Smooth muscle cell (in vitro differentiated cells): ENCODE measurements at regions not wholly inside any gene's neighbourhood (a gene's known extent, or its start where the extent isn't known, plus 50 kb on each side); places are given as distances from the start of the nearest gene placed in this dataset.

Experiments used
- DNase-seq: peaks from one replicate; lab custom pipeline; 2025; ENCODE audit not compliant: unreplicated experiment; lab: John Stamatoyannopoulos, UW
- H2AFZ ChIP-seq: fragments of 200-600 bp; sonication (generic); 2 replicates; pipeline ENCODE4 v1.6.0; 2016; ENCODE audit warnings: antibody characterized with exemption, low read depth, mild to moderate bottlenecking
- H3F3A ChIP-seq: fragments of 200-600 bp; sonication (generic); 2 replicates; pipeline ENCODE4 v1.6.0; 2017; ENCODE audit warnings: antibody characterized with exemption, low read depth
- H3K27ac ChIP-seq: fragments of 200-600 bp; sonication (generic); 2 replicates; pipeline ENCODE4 v1.5.1; 2016; ENCODE audit warnings: low read depth, mild to moderate bottlenecking
- H3K27me3 ChIP-seq: fragments of 200-600 bp; sonication (generic); 2 replicates; pipeline ENCODE4 v1.6.1; 2016; ENCODE audit warnings: low read depth, mild to moderate bottlenecking
- H3K36me3 ChIP-seq: fragments of 200-600 bp; sonication (generic); 2 replicates; pipeline ENCODE4 v1.5.1; 2016; ENCODE audit warnings: low read depth
- H3K4me1 ChIP-seq: fragments of 200-600 bp; sonication (generic); 2 replicates; pipeline ENCODE4 v1.5.1; 2016; ENCODE audit warnings: low read depth
- H3K4me2 ChIP-seq: fragments of 200-600 bp; sonication (generic); 2 replicates; pipeline ENCODE4 v1.6.0; 2016; ENCODE audit warnings: mild to moderate bottlenecking
- H3K4me3 ChIP-seq: fragments of 200-600 bp; sonication (generic); 2 replicates; pipeline ENCODE4 v1.5.1; 2016; ENCODE audit warnings: mild to moderate bottlenecking
- H3K79me2 ChIP-seq: fragments of 200-600 bp; sonication (generic); 2 replicates; pipeline ENCODE4 v1.6.0; 2016; ENCODE audit warnings: low read depth, mild to moderate bottlenecking
- H3K9ac ChIP-seq: fragments of 200-600 bp; sonication (generic); 2 replicates; pipeline ENCODE4 v1.6.0; 2016; ENCODE audit warnings: low read depth
- H3K9me3 ChIP-seq: fragments of 200-600 bp; sonication (generic); replicated peaks from 2 replicates; pipeline ENCODE4 v1.5.1; 2016; ENCODE audit warnings: low read depth
- H4K20me1 ChIP-seq: fragments of 200-600 bp; sonication (generic); 2 replicates; pipeline ENCODE4 v1.6.0; 2016; ENCODE audit warnings: low read depth
- WGBS: methylation state at CpG from one replicate; pipeline ENCODE4 v1.1.7; 2016; ENCODE audit warnings: low lambda C conversion rate; 5-methylcytosine and 5-hydroxymethylcytosine counted together
- TF ChIP-seq, protein P1 (sequence below): fragments of 200-600 bp; sonication (generic); IDR thresholded peaks from 2 replicates; pipeline ENCODE4 v1.5.1; 2017; ENCODE audit warnings: borderline replicate concordance, mild to moderate bottlenecking, antibody characterized with exemption; ENCODE audit not compliant: insufficient read depth, poor library complexity, severe bottlenecking

DNA sequence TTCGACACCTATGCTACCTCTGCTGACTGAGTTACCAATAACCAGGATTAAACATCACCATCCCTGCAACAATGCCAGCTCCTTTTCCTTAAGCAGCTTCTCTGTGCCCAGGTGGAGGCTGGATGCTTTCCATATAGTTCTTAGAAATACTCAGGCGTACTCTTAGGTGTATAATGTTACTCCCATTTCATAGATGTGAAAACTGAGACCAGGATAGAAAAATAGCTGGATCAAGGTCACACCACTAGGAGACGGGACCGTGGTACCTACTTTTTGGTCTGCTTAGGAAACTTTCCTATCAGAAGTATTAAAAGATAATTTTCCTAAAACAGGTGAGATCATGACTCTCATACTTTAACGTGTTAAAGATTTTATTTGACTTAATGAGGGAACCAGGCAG lies 141.7 kb upstream of the RPL38 start:
- no peaks in the 10 kb centered on the region for H3K36me3 ChIP-seq
- peaks cover 49% of the 10 kb centered on the region for H3K27me3 ChIP-seq
- H3K9ac ChIP-seq = no peak overlapping the region
- H4K20me1 ChIP-seq = no peaks in the 10 kb centered on the region
- DNase-seq = no peak
- H3K27ac ChIP-seq = no peak overlapping the region
- no peaks in the 10 kb centered on the region for H3K79me2 ChIP-seq
- no peak overlapping the region for H2AFZ ChIP-seq
- WGBS = 82% methylated on average over 5 of the region's 5 CpGs
- no peak overlapping the region for H3K4me3 ChIP-seq
- TF ChIP-seq, protein P1, sequence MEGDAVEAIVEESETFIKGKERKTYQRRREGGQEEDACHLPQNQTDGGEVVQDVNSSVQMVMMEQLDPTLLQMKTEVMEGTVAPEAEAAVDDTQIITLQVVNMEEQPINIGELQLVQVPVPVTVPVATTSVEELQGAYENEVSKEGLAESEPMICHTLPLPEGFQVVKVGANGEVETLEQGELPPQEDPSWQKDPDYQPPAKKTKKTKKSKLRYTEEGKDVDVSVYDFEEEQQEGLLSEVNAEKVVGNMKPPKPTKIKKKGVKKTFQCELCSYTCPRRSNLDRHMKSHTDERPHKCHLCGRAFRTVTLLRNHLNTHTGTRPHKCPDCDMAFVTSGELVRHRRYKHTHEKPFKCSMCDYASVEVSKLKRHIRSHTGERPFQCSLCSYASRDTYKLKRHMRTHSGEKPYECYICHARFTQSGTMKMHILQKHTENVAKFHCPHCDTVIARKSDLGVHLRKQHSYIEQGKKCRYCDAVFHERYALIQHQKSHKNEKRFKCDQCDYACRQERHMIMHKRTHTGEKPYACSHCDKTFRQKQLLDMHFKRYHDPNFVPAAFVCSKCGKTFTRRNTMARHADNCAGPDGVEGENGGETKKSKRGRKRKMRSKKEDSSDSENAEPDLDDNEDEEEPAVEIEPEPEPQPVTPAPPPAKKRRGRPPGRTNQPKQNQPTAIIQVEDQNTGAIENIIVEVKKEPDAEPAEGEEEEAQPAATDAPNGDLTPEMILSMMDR = no peak
- no peaks in the 10 kb centered on the region for H3K4me1 ChIP-seq
- no peaks in the 10 kb centered on the region for H3F3A ChIP-seq
- H3K4me2 ChIP-seq = no peak overlapping the region
- H3K9me3 ChIP-seq = no peaks in the 10 kb centered on the region

DNA sequence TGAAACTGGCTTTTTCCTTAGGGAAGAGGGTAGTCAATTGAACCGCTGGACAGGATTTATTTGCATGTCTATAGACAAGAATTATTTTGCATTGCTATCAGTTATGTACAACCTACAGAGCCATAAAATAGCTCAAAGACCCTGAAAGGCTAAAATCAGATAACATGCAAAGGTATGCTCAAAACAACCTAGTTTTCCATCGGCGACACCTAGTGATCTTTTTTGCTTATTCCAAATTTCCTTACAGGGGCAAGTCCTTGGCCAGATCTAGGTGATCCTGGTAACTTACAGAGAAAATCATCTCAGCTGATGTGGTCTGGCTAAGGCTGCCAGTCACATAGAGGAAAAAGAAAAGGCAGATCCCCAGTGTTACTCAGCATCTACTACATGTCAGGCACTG lies 141.2 kb upstream of the RPL38 start:
- no peak overlapping the region for H3K4me2 ChIP-seq
- H2AFZ ChIP-seq = no peak overlapping the region
- H4K20me1 ChIP-seq = no peaks in the 10 kb centered on the region
- H3K9me3 ChIP-seq = no peaks in the 10 kb centered on the region
- H3K36me3 ChIP-seq = no peaks in the 10 kb centered on the region
- no peak overlapping the region for H3K4me3 ChIP-seq
- H3K9ac ChIP-seq = no peak overlapping the region
- H3K79me2 ChIP-seq = no peaks in the 10 kb centered on the region
- DNase-seq = no peak
- no peaks in the 10 kb centered on the region for H3F3A ChIP-seq
- H3K27me3 ChIP-seq = peaks cover 48% of the 10 kb centered on the region
- TF ChIP-seq, protein P1 = no peak
- WGBS = 67% methylated on average over 3 of the region's 3 CpGs
- no peak overlapping the region for H3K27ac ChIP-seq
- no peaks in the 10 kb centered on the region for H3K4me1 ChIP-seq

DNA sequence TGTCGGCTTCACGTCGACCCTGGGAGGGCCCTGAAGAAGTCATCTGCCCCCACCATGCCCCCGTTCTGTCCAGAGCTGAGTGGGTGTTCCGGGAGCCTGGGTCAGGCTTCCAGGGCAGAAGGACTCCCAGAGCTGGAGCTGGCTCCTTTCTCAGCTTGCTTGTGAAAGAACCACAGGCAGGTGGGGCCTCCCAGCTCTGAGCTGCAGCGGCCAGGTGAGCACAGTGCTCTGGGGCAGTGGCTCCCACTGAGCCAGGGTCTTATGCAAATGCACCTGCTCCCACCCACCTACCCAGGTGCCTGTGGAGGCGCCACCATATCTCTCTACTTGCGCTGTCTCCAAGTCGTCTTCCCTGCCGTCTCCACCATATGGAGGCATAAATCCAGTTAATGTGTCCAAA lies 140.0 kb upstream of the RPL38 start:
- no peaks in the 10 kb centered on the region for H3K79me2 ChIP-seq
- H3K9me3 ChIP-seq = no peaks in the 10 kb centered on the region
- no peaks in the 10 kb centered on the region for H3K4me1 ChIP-seq
- no peaks in the 10 kb centered on the region for H4K20me1 ChIP-seq
- no peak for DNase-seq
- 83% methylated on average over 10 of the region's 10 CpGs for WGBS
- TF ChIP-seq, protein P1 = no peak
- H3K4me2 ChIP-seq = no peak overlapping the region
- no peaks in the 10 kb centered on the region for H3F3A ChIP-seq
- no peak overlapping the region for H3K9ac ChIP-seq
- H3K36me3 ChIP-seq = no peaks in the 10 kb centered on the region
- H3K27me3 ChIP-seq = peaks cover 36% of the 10 kb centered on the region
- no peak overlapping the region for H2AFZ ChIP-seq
- no peak overlapping the region for H3K4me3 ChIP-seq
- no peak overlapping the region for H3K27ac ChIP-seq

DNA sequence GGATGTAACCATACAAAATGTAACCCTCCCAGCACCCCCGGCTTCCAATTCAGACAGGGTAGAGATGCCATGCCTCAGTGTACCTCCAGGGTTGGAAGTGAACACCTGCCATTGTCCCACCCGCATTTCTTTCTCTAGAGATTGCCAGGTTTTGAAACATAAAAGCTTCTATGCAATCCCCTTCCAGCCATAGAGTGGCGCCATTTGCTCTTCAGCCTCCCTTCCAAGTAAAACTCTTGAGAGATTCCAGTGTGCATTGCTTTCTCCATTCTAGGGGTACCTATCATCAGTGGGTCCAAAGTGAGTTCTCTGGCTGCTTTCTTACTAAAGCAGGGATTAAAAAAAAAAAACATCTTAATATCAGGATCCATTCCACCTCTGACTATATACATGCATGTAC lies 133.1 kb upstream of the RPL38 start:
- peaks cover 17% of the 10 kb centered on the region for H3K27me3 ChIP-seq
- H3K36me3 ChIP-seq = no peaks in the 10 kb centered on the region
- H4K20me1 ChIP-seq = no peaks in the 10 kb centered on the region
- no peaks in the 10 kb centered on the region for H3K4me1 ChIP-seq
- no peak overlapping the region for H3K4me3 ChIP-seq
- no peak overlapping the region for H2AFZ ChIP-seq
- H3K79me2 ChIP-seq = no peaks in the 10 kb centered on the region
- no peaks in the 10 kb centered on the region for H3F3A ChIP-seq
- TF ChIP-seq, protein P1 = no peak
- H3K4me2 ChIP-seq = no peak overlapping the region
- no peaks in the 10 kb centered on the region for H3K9me3 ChIP-seq
- whole genome bisulfite sequencing = 85% methylated on average over 3 of the region's 3 CpGs
- no peak overlapping the region for H3K9ac ChIP-seq
- H3K27ac ChIP-seq = no peak overlapping the region
- no peak for DNase-seq
